HEK293T (cell line): ENCODE measurements at regions not wholly inside any gene's neighbourhood (a gene's known extent, or its start where the extent isn't known, plus 50 kb on each side); places are given as distances from the start of the nearest gene placed in this dataset.

Experiments used
- BHLHE40 ChIP-seq: fragments of 450-650 bp; IDR thresholded peaks from 2 replicates; pipeline ENCODE4 v1.6.1; 2016; ENCODE audit warnings: mild to moderate bottlenecking, moderate library complexity, borderline replicate concordance
- CTBP1 ChIP-seq: fragments of 450-650 bp; IDR thresholded peaks from 2 replicates; pipeline ENCODE4 v1.6.1; 2016; ENCODE audit warnings: borderline replicate concordance
- FOXK2 ChIP-seq: fragments of 450-650 bp; IDR thresholded peaks from 2 replicates; pipeline ENCODE4 v1.6.1; 2016; ENCODE audit warnings: mild to moderate bottlenecking
- PKNOX1 ChIP-seq: fragments of 450-650 bp; IDR thresholded peaks from 2 replicates; pipeline ENCODE4 v1.6.1; 2016
- SP1 ChIP-seq: fragments of 450-650 bp; IDR thresholded peaks from 2 replicates; pipeline ENCODE4 v1.6.1; 2017
- TARDBP ChIP-seq: fragments of 450-650 bp; IDR thresholded peaks from 2 replicates; pipeline ENCODE4 v1.6.1; 2016

DNA sequence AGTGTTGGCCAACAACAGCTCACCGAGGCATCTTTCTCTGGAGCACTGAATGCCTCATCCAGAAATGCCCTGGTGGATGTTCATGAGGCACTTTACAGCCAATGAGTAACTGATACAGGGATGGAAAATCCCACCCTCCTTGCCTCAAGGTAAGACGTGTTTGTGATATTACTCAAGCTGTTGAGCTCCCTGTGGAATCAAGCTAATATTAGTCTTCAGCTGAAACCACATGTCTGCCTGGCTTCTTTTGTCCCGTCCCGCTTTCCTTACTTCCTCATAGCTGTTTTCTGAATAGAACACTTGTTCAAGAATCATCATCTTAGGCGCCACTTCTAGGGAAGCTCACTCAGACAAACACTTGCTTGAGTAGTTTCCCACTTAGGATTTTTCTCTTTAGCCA lies 422.4 kb downstream of the INHBA start:
- TF ChIP-seq SP1 (no peak), PKNOX1 (no peak), FOXK2 (no peak), BHLHE40 (no peak), CTBP1 (no peak), TARDBP (no peak)
